NB4 (cell line): ENCODE measurements at regions not wholly inside any gene's neighbourhood (a gene's known extent, or its start where the extent isn't known, plus 50 kb on each side); places are given as distances from the start of the nearest gene placed in this dataset.

Experiments used
- CTCF ChIP-seq: IDR thresholded peaks from one replicate; pipeline ENCODE4 v1.5.1; 2012; ENCODE audit warnings: low read depth, low read length
- MAX ChIP-seq: IDR thresholded peaks from 2 replicates; pipeline ENCODE4 v1.6.1; 2011; ENCODE audit warnings: low read depth, low read length
- MYC ChIP-seq: IDR thresholded peaks from 2 replicates; pipeline ENCODE4 v1.6.1; 2011; ENCODE audit warnings: low read depth, low read length
- POLR2A ChIP-seq: IDR thresholded peaks from 2 replicates; pipeline ENCODE4 v1.6.1; 2011; ENCODE audit warnings: mild to moderate bottlenecking; ENCODE audit not compliant: insufficient read length; ENCODE audit errors: extremely low read depth

- no peak for TF ChIP-seq CTCF
- TF ChIP-seq POLR2A: no peak
- TF ChIP-seq MAX: no peak
- no peak for TF ChIP-seq MYC
Observed at GRCh38 chr20:61041481-61041880, 210.6 kb upstream of the CDH4 start.
